GM19193 (cell line): ENCODE measurements at regions not wholly inside any gene's neighbourhood (a gene's known extent, or its start where the extent isn't known, plus 50 kb on each side); places are given as distances from the start of the nearest gene placed in this dataset.

Source experiments
- POLR2A ChIP-seq: IDR thresholded peaks from 4 replicates; pipeline ENCODE4 v1.6.1; 2011; ENCODE audit not compliant: insufficient read depth, insufficient read length; ENCODE audit errors: extremely low read depth

DNA sequence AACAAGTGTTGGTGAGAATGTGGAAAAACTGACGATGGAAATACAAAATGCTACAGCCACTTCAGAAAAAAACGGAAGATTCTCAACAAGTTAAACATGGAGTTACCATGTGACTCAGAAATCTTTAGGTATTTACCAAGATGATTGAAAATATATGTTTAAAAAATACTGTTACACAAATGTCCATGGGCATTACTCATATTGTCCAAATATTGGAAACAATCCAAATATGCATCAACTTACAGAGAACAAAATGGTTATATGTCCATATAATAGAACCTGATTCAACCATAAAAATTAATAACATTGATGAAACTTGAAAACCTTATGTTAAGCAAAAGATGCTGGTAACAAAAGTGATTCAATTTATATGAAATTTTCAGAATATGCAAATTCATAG, 1057.7 kb upstream of the TMEM132C start:
- no peak for TF ChIP-seq POLR2A

DNA sequence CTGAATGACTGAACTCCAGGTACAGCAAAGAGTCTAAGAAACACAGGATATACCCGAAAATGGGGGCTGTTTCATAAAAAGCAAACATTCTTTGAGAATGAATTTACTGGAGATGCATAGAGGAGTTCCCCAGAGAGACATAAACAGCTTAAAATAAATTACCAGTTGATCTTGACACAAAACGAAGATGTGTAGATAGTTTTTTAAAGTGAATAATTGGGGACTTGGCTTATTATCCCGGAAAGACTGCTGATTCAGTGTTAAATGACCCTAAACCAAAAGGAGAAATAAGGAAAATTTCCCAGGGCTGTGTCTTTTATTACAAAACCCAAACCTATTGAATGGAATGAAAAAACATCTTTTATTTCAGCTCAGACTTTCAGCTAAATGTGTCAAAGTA, 1052.8 kb upstream of the TMEM132C start:
- no peak for TF ChIP-seq POLR2A

DNA sequence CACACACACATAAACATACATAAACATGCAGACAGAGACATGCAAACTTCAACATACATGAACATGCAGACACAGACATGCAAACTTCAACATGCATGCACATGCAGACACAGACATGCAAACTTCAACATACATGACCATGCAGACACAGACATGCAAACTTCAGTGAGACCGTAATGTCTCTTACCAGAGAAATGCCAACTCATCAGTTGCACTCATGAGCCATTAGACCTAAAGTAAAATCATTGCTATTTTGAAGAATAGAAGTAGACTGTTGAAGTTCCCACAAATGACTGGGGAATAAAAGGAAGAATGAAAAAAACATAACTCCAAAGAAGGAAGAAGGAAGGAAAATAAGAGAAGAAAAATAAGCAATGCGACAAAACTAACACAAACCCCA, 1044.0 kb upstream of the TMEM132C start:
- no peak for TF ChIP-seq POLR2A

DNA sequence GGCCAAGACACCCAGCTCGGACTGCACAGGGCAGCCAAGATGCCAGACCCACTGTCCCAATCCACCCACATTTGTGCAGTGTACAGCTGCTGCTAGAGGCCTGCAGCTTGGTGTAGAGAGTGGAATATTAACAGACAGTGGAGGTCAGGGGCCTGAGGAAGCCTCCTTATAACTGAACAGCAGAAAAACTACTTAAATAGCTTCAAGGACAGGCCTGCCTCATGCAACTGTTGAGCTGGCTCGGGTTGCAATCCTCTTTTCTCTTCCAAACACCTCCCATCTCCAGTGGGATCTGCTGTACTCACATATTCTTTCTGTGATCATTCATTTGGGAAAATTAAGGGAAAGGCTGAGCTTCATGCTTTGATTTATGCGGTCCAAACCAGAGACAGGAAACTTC, 1043.2 kb upstream of the TMEM132C start:
- no peak for TF ChIP-seq POLR2A

DNA sequence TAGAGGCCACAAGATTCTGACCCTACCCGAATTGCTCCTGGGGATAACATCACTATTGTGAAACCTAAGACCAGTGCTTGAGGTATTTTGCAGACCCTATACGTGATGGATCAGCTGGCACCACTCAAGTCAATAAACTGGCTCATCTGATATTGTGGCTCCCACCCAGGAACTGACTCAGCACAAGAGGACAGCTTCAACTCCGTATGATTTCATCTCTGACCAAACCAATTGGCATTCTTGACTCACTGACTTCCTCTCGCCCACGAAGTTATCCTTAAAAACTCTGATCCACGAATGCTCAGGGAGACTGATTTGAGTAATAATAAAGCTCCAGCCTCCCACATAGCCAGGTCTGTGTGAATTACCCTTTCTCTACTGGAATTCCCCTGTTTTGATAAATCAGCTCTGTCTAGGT, 1036.1 kb upstream of the TMEM132C start:
- TF ChIP-seq POLR2A: no peak

DNA sequence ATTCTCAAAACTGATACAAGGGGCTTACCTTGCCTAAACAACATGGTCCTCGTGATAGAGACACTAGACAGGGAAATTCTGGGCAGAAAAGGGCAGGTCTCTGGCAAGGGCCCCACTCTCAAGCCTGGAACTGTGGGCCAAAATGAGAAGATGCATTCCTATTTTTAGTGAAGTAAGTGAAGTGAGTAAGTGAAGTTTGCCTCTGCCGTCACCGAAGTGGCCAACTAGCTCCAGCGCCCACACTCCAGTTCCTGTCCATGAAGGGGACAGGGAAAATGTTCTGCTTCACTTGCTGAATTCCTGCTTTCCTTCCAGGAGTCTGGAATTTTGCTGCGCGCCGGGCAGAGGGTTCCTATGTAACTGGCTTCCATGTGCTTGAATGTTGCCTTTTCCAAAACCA, 1035.6 kb upstream of the TMEM132C start:
- TF ChIP-seq POLR2A: no peak

DNA sequence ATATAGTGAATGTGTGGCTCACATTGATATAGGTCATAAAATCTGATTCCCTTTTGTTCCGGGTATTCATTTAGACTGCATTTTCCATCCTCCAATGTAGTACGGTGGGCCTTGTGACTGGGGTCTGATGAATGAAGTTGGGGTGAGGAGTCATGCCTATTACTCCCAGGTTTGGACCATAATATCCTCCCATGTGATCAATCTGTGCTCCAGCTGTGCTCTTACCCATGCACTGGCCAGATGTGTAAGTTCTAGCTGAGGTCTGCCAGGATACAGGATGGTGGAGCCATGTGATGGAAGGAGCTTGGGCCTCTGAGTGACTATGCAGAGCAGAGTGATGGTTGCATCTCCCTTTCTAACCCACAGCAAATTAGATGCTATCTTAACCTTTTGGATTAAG, 1034.0 kb upstream of the TMEM132C start:
- no peak for TF ChIP-seq POLR2A

DNA sequence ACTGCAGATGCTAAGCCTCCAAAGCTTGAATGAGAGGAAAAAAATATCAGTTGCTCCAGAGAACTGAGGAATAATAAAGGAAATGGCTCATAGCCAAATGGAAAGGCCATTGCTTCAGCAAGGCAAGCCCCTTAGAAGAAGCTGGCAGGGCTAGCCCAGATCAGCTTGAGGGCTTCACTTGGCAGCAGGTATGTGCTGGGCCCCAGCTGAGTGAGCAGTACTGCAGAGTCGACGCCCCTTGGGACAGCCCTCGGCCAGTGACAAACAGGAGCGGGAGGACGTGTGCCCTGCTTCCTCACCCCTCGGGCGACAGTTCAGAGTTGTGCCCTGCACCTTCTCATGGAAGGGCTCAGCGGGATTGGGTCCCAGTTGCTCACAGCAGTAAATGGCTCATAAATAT, 1031.2 kb upstream of the TMEM132C start:
- no peak for TF ChIP-seq POLR2A

DNA sequence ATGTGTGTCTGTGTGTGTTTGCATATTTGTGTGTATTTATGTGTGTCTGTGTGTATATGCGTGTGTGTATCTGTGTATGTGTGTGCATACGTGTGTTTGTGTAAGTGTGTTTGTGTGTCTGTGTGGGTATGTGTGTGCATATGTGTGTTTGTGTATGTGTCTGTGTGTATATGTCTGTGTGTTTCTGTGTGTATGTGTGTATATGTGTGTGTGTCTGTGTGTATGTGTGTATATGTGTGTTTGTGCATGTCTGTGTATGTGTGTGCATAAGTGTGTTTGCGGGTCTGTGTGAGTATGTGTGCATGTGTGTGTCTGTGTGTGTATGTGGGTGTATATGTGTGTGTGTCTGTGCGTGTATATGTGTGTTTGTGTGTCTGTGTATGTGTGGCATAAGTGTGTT, 1030.5 kb upstream of the TMEM132C start:
- TF ChIP-seq POLR2A: no peak

DNA sequence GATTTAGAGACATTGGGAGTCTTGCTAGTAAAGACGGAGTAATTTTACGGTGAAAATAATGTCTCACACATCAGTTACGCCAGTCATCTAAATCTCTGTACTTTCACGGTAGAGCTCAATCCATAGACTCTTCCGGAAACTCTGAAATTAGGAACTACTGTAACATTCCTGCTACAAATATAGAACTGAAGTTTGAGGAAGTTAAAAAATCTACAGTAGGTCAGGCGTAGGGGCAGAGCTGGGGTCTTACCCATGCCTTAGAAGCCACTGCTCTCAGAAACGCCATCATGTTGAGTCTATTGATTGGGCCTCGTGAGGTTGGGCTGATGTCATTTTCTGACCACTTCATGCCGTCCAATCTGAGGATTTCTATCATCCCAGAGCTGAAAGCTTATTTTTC, 1029.8 kb upstream of the TMEM132C start:
- no peak for TF ChIP-seq POLR2A

DNA sequence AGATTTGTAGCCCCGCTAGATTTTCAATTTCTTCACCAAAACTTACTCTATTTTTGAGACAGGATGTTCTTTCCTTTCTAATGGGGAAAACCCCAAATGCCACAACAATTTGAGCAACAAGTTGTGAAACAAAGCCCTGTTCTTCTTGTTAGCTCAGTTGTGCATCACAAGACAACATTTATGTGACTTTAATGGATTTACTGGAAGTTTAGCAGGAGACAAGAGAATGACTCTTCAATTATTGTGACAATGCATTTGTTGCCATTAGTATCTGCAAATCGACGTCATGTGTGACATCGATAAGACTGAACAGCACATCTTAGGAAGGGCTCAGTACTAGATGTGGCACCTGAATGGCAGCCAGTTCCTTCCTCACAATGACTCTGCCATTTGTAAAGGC, 1028.9 kb upstream of the TMEM132C start:
- no peak for TF ChIP-seq POLR2A

DNA sequence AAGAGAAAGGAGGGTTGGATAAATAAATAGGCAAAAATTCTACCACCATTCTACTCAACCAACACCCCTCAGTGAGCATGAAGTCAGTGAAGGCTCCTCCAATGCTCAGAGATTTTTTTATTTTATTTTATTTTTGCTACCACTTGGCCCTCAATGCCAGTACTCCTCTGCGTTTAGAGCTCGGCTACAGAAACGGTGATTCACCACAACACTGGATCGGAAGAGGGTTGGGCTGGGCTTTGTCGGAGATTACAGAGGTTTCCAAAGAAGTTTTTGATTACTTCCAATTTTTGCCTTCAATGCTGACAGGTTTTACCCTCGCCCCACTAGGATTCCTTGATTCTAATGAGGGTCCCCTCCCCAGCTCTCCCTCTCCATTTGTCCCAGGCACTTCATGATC, 1027.2 kb upstream of the TMEM132C start:
- TF ChIP-seq POLR2A: no peak

DNA sequence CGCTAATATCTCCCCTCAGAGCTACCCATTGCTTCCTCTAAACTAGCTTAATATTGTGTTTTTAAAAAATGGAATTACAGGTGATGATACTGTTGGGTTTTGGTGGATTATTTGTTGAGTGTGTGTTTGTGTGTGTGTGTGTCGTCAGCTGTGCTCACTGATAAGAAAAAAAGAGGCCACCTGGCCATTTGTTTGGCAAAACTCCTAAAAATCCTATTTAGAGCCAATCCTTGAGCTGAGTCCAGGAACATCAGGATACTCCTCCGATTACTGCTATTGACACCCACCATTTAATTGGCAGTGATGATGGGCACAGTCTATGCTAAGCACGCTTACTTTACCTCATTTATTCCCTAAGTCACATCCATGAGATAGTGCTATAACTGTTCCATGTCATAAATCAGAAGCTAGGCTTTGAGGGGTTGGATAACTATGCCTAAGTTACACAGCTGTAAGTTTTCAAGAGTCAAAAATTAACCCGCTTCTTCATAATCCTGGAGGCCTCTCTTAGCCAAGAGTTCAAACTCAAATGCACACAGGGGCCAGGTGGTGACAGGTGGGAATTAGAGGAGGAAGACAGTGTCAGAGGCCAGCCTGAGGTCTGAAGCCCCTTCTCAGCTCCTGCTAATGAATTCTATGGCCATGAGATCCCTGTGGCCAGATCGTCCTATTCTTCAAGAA, 1026.6 kb upstream of the TMEM132C start:
- no peak for TF ChIP-seq POLR2A

DNA sequence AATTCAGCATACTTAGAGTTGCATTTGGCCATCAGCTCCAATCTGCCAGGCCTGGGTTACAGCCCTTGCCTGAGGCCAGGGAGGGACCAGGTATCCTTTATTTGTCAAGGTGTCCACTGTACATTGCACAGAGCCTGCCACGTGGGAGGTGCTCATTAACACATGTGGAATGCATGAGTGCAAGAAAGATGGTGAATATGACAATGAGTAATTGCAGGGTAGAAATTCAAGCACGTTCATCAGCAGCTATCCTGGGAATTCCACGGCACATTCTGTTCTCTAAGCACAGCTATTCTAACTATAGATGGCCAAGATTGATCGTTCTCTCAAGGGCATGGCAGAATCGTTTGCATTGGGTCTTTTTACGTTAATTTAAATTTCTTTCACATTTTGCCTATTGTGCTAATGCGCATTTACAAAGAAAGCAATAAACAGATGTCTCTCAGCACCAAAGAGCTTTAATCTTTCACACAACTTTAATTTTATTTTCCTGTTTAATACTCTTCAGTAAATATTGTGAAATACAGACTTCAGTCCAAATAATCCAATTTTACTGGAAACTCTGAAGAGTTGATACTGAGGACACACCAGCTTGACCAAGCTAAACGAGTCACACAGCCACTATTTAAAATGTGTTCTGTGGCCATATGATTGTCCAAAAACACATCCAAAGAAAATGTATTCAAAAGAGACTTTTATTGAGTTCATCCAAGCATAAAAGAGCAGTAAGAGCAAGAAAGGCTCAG, 1025.7 kb upstream of the TMEM132C start:
- TF ChIP-seq POLR2A: no peak

DNA sequence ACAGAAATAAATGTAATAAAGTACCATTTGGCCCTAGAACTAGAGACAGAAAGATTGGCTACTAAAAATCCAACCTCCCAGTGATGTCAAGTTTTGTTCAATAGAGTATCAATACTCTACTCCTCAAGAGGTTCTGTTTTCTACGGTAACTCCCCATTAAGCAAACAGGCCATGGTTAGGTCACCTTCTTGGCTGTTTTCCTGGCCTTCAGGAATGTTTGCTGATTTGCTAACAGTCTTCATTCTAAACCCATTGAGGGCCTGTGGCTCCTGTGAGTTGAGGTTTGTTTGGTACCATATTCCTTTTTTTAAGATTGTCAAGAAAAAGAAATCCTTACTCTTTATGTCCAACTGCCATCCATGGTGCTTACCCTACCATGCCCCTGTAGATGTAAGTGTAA, 1022.0 kb upstream of the TMEM132C start:
- TF ChIP-seq POLR2A: no peak

DNA sequence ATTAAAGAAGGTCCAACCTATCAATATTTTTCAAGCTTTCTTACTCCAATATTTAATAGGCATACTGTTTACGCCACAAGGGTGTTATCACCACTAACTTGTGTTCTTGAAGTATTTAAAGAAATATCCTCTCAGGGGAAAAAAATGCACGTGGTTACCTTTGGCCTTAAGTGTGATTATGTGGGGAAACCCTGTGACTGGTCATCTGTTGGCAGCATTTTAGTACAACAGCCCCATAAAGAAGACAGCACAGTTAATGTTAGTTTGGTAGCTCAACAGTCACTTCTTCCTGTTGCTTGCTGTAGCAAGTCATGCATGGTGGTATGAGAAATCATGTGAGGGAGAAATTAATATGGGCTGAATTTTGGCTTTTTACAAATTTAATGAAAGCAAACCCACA, 1021.5 kb upstream of the TMEM132C start:
- TF ChIP-seq POLR2A: no peak
